ENCODE measurements at regions not wholly inside any gene's neighbourhood (a gene's known extent, or its start where the extent isn't known, plus 50 kb on each side); places are given as distances from the start of the nearest gene placed in this dataset.

DNA sequence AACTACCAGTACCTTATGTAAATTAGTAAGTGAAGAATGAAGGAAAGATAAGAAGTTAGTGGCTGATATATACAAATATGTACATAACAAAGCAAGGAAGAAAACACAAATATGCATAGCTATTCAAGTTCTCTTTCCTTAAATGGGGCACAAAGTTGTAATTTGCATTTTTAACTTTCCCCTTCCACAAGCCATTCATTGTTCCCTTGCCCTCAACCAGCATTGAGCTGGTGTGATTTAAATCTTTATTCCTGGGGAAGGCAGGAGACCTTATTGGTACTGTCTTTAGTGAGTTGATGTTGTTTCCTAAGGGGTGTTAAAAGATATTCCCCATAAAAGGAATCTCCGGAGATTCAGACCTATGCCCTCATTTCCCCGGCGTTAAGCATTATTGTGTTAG lies 735.3 kb downstream of the PCDH18 start:
- TF ChIP-seq, protein P1, sequence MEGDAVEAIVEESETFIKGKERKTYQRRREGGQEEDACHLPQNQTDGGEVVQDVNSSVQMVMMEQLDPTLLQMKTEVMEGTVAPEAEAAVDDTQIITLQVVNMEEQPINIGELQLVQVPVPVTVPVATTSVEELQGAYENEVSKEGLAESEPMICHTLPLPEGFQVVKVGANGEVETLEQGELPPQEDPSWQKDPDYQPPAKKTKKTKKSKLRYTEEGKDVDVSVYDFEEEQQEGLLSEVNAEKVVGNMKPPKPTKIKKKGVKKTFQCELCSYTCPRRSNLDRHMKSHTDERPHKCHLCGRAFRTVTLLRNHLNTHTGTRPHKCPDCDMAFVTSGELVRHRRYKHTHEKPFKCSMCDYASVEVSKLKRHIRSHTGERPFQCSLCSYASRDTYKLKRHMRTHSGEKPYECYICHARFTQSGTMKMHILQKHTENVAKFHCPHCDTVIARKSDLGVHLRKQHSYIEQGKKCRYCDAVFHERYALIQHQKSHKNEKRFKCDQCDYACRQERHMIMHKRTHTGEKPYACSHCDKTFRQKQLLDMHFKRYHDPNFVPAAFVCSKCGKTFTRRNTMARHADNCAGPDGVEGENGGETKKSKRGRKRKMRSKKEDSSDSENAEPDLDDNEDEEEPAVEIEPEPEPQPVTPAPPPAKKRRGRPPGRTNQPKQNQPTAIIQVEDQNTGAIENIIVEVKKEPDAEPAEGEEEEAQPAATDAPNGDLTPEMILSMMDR (IDR thresholded peaks at IDR 0.05) = no peak
- no peak for TF ChIP-seq POLR2A (IDR thresholded peaks at IDR 0.05)
